HEK293T (cell line): ENCODE measurements at regions not wholly inside any gene's neighbourhood (a gene's known extent, or its start where the extent isn't known, plus 50 kb on each side); places are given as distances from the start of the nearest gene placed in this dataset.

ENCODE experiments used
- CTCF ChIA-PET: fragments of 350-600 bp; formaldehyde crosslinking; extraction: SDS; loops from one replicate; lab custom pipeline; 2021; ENCODE audit warnings: antibody characterized with exemption, inconsistent platforms; lab: Yijun Ruan, JAX
- POLR2A ChIA-PET: fragments of 350-600 bp; formaldehyde crosslinking; extraction: SDS; loops from one replicate; lab custom pipeline; 2020; ENCODE audit warnings: antibody characterized with exemption, inconsistent platforms; lab: Yijun Ruan, JAX
- DNase-seq: peaks from one replicate; pipeline ENCODE4 v3.0.0; 2012; ENCODE audit warnings: mixed read lengths; ENCODE audit errors: extremely low spot score
- ARNT ChIP-seq: fragments of 450-650 bp; IDR thresholded peaks from 2 replicates; pipeline ENCODE4 v1.6.1; 2017; ENCODE audit warnings: mild to moderate bottlenecking
- BHLHE40 ChIP-seq: fragments of 450-650 bp; IDR thresholded peaks from 2 replicates; pipeline ENCODE4 v1.6.1; 2016; ENCODE audit warnings: mild to moderate bottlenecking, moderate library complexity, borderline replicate concordance
- CTBP1 ChIP-seq: fragments of 450-650 bp; IDR thresholded peaks from 2 replicates; pipeline ENCODE4 v1.6.1; 2016; ENCODE audit warnings: borderline replicate concordance
- ELF4 ChIP-seq: fragments of 450-650 bp; IDR thresholded peaks from 2 replicates; pipeline ENCODE4 v1.6.1; 2017; ENCODE audit warnings: antibody characterized with exemption
- FOXA1 ChIP-seq: fragments of 450-650 bp; IDR thresholded peaks from 2 replicates; pipeline ENCODE4 v1.6.1; 2016; ENCODE audit warnings: mild to moderate bottlenecking
- FOXK2 ChIP-seq: fragments of 450-650 bp; IDR thresholded peaks from 2 replicates; pipeline ENCODE4 v1.6.1; 2016; ENCODE audit warnings: mild to moderate bottlenecking
- FOXM1 ChIP-seq: fragments of 450-650 bp; IDR thresholded peaks from 2 replicates; pipeline ENCODE4 v1.6.1; 2017; ENCODE audit warnings: mild to moderate bottlenecking, borderline replicate concordance
- HDGF ChIP-seq: fragments of 450-650 bp; IDR thresholded peaks from 2 replicates; pipeline ENCODE4 v1.6.1; 2017; ENCODE audit warnings: antibody characterized with exemption, borderline replicate concordance
- L3MBTL2 ChIP-seq: fragments of 450-650 bp; conservative IDR thresholded peaks from 2 replicates; pipeline ENCODE4 v1.6.1; 2016; ENCODE audit warnings: mild to moderate bottlenecking
- LEF1 ChIP-seq: fragments of 450-650 bp; IDR thresholded peaks from 2 replicates; pipeline ENCODE4 v1.6.1; 2017; ENCODE audit warnings: mild to moderate bottlenecking, borderline replicate concordance
- NFRKB ChIP-seq: fragments of 450-650 bp; IDR thresholded peaks from 2 replicates; pipeline ENCODE4 v1.6.1; 2016; ENCODE audit warnings: mild to moderate bottlenecking, moderate library complexity
- SP1 ChIP-seq: fragments of 450-650 bp; IDR thresholded peaks from 2 replicates; pipeline ENCODE4 v1.6.1; 2017
- SUZ12 ChIP-seq: fragments of 450-650 bp; IDR thresholded peaks from 2 replicates; pipeline ENCODE4 v1.6.1; 2016; ENCODE audit warnings: mild to moderate bottlenecking
- TARDBP ChIP-seq: fragments of 450-650 bp; IDR thresholded peaks from 2 replicates; pipeline ENCODE4 v1.6.1; 2016
- ZNF384 ChIP-seq: fragments of 450-650 bp; IDR thresholded peaks from 2 replicates; pipeline ENCODE4 v1.6.1; 2016
- TF ChIP-seq, protein P1 (sequence below): fragments of 450-650 bp; IDR thresholded peaks from 2 replicates; pipeline ENCODE4 v1.6.1; 2016

DNA sequence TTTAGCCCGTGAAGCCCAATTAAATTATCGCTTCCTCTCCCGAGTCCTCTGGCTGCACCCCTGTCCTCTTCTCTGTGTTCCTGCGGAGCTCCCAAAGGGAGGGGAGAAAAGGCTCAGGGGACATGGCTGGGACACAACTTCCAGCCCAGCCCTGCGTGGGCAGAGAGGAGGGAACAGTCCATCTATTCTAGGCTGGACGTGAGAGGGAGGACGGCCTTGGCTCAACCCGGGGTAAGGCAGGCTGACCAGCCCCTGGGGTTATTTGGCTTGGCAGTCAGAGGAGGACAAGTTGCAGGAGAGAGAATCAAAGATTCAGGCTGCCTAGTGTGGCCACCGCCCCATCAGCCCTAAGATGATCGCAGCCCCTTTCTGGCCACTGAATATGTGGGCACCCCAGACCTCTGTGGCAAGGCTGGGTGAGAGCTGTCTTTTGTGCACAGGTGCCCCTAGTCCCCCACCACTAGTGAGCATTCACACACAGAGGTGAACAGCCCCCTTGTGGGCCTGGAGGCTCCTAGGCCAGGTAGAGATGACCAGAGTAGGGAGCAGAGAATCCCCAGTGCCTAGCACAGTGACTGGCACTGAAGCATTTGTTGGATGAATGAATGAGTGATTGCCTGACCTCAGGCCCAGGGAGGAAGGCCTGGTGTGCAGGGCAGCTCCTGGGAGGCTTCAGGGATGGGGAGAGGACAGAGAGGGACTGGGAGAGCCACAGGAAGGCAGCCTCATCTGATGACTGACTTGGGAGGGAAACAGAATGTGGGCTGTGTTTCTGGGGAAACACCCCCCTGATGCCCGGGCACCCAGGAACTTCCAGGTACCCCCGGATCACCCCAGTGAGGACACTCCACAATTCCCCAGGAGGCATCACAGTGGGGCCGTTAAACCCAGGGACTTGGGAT is 133.9 kb downstream of the C9orf50 start:
- TF ChIP-seq BHLHE40: no peak
- TF ChIP-seq CTBP1: no peak
- no peak for TF ChIP-seq SUZ12
- TF ChIP-seq, protein P1, sequence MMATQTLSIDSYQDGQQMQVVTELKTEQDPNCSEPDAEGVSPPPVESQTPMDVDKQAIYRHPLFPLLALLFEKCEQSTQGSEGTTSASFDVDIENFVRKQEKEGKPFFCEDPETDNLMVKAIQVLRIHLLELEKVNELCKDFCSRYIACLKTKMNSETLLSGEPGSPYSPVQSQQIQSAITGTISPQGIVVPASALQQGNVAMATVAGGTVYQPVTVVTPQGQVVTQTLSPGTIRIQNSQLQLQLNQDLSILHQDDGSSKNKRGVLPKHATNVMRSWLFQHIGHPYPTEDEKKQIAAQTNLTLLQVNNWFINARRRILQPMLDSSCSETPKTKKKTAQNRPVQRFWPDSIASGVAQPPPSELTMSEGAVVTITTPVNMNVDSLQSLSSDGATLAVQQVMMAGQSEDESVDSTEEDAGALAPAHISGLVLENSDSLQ: no peak
- TF ChIP-seq SP1: no peak
- TF ChIP-seq HDGF: no peak
- no peak for DNase-seq
- ChIA-PET POLR2A (interaction anchor here (0.7 to 1.7 kb wide), 3 partner anchors 8 to 27 kb away, joined by 3 to 5 read pairs (median 4); no protein-coding TSS in a partner anchor), CTCF (interaction anchor here (0.6 kb wide), 1 partner anchor 309 kb away, joined by 3 read pairs; no protein-coding TSS in a partner anchor)

DNA sequence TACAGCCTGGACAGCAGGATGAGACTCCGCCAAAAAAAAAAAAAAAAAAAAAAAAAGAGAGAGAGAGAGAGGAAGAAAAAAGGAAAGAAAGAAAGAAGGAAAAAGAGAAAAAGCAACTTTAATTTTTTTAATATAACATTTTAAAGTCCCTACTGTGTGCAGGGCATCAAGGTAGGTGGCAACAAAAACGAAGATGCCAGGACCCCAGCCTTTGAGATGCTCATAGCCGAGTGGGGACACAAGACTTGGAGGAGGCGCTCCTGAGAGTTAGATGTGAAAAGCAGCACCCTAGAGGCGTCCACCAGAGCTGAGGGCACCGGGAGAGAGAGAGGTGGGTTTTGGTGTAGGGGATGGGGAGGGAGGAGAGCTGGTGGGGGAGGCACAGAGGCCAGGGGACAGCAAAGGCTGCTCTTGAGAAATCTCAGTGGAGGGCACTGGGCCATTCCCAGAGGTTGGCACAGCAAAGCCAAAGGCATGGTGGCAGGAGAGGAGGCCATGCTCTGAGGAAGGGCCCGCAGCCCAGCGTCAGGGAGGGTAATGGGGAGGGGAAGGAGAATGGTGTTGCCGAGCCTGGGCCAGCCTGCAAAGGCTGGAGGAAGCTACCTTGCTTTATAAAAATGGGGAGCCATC is 135.6 kb downstream of the C9orf50 start:
- POLR2A ChIA-PET: interaction anchor here (4.2 to 6.2 kb wide), 2 partner anchors 11 to 26 kb away, joined by 35 to 40 read pairs; no protein-coding TSS in a partner anchor
- TF ChIP-seq ZNF384 (no peak), NFRKB (no peak), L3MBTL2 (no peak), ELF4 (no peak)

DNA sequence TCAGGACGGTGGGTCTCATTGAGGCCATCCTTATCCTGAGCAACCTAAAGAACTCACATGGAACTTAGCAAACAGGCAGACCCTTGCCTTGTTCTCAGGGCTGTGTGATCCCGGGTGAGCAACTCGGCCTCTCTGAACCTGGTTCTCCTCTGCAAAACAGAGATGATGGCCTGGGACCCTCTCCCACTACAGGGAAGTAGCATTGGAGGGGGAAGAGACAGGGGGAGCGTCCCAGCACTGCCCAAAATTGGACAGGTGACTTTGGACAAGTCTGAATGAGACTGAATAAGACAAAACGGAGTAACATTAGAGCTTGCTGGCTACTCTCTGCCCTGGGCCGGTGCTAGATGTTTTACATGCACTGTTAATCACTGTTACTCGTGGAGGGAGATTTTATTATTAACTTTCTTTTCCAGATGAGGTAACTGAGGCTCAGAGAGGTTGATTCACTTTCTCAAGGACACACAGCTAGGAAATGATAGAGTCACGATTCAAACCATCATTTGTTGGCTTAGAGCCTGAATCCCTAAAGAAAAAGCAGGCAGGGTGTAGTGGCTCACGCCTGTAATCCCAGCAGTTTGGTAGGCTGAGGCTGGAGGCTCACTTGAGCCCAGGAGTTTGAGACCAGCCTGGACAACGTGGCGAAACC is 136.4 kb downstream of the C9orf50 start:
- DNase-seq: no peak
- TF ChIP-seq ARNT (no peak), LEF1 (no peak), L3MBTL2 (no peak), SUZ12 (no peak), NFRKB (no peak), ELF4 (no peak), BHLHE40 (no peak), FOXK2 (no peak), HDGF (no peak), ZNF384 (no peak)
- POLR2A ChIA-PET: interaction anchor here (2.4 to 6.2 kb wide), 3 partner anchors 12 to 307 kb away, joined by 9 to 40 read pairs (median 35); partner anchors contain the start of gene IER5L
- CTCF ChIA-PET: interaction anchor here (0.8 kb wide), 1 partner anchor 1151 kb away, joined by 3 read pairs; no protein-coding TSS in a partner anchor

More for the DNA sequence above, 135.6 kb downstream of the C9orf50 start:
- no peak for DNase-seq
- CTCF ChIA-PET: interaction anchor here (0.7 kb wide), 1 partner anchor 355 kb away, joined by 3 read pairs; no protein-coding TSS in a partner anchor

DNA sequence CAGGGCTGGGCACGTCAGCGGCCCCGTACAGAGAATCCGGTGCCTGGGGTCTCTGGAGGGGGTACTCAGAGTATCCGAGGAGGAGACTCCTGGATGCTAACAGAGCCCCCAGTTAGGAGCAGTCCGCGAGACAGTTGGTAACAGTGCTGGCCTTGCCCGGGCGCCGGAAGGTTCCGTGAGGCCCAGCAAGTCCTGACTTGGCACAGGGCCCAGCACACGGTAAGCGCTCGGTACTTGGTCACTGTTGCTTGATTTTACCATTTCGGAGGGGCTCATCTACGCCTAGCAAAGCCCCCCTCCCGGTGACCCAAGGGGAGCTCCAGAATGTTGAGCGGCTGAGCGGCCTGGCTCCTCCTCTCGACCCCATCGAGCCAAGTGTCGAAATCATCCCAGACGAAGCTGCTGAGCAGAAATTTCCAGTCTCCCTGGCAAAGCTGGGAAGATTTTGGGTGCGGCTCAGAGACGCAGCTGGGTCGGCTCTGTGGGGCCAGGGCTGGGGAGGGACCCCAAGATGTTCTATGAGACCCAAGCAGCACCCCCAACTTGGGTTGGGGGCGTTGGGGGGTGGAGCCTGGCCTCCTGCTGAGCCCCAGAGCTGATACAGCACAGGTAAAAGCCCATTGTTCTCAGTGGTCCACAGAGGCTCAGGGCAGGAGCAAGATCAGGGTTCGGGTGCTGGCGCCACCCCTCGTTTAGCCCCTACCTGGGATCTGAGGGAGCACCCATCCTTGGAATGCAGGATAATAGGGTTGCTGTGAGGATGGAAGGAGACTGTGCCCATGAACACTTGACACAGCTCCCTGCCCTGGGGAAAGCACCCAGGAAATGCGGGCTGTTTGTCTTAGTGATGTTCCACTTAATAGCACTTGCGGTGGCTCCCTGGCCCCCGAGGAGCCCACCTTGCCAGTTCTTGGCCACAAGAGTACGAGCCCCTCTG is 137.2 kb downstream of the C9orf50 start:
- DNase-seq: peak; percentile 43
- POLR2A ChIA-PET: interaction anchor here (0.7 to 6.2 kb wide), 11 partner anchors 10 to 357 kb away, joined by 3 to 40 read pairs (median 4); partner anchors contain the start of gene IER5L
- TF ChIP-seq LEF1: no peak
- TF ChIP-seq FOXM1: no peak
- no peak for TF ChIP-seq ARNT
- TF ChIP-seq, protein P1: no peak
- TF ChIP-seq FOXA1: no peak
- TF ChIP-seq NFRKB: no peak
- TF ChIP-seq L3MBTL2: no peak
- TF ChIP-seq ZNF384: no peak
- no peak for TF ChIP-seq SUZ12
- TF ChIP-seq TARDBP: no peak
- no peak for TF ChIP-seq CTBP1
- no peak for TF ChIP-seq SP1
- TF ChIP-seq ELF4: no peak
- no peak for TF ChIP-seq BHLHE40
- CTCF ChIA-PET: interaction anchor here (0.8 kb wide), 1 partner anchor 1152 kb away, joined by 3 read pairs; no protein-coding TSS in a partner anchor

DNA sequence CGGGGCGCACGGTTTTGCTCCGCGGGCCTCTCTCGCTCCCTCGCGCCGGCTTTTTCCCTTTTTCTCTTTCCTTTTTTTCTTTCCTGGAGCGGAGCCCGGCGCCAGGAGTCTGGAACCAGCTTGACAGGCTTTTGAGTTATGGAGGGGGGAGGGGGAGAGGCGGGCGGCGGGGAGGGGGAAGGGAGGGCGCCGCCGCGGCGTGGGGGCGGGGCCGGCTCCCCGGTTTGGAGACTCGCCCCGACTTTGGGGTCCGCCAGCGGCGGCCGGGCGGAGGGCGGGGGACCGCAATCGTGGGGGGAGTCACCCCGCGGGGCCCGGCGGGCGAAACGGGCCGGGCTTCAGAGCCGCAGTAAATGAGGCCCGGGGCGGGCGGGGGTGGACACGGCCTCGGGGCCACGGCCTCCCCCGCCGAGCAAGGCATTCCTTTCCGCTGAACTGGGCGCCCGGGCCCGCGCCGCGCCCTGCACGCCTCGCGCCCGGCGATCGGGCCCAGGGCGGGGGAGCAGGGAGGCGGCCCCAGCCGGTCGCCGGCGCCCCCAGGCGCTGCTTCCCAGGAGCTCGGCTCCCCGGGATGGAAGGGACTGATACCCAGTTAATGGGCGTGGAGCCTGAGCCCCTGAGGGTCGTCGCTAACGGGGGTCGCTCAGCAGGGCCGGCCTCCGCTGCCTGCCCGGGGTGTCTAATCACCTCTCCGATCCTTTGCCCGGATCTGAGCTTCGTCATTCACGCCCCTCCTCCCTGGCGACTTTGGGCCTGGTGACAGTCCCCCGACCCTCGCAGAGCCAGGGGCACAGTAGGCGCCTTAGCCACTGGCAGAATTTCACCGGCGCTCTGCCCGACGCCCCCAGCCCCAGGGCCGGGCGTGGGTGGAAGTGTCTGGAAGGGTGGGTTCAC is 138.1 kb downstream of the C9orf50 start:
- TF ChIP-seq NFRKB: no peak
- TF ChIP-seq, protein P1: peak; percentile 69
- ChIA-PET CTCF (interaction anchor here (0.9 kb wide), 1 partner anchor 10 kb away, joined by 3 read pairs; no protein-coding TSS in a partner anchor), POLR2A (interaction anchor here (0.7 to 6.2 kb wide), 11 partner anchors 10 to 356 kb away, joined by 3 to 40 read pairs (median 4); partner anchors contain the start of gene IER5L)
- DNase-seq: peak; percentile 69
